22Rv1 (cell line): ENCODE measurements at regions not wholly inside any gene's neighbourhood (a gene's known extent, or its start where the extent isn't known, plus 50 kb on each side); places are given as distances from the start of the nearest gene placed in this dataset.
"Not testable (repeated sequence)": the region's sequence is repeated elsewhere in the genome, so short reads cannot be mapped to it uniquely, and the experiment has no call there.

Experiments used
- CTCF ChIP-seq: fragments of 450-650 bp; IDR thresholded peaks from 2 replicates; pipeline ENCODE4 v1.5.1; 2017; ENCODE audit warnings: mild to moderate bottlenecking
- ZFX ChIP-seq: fragments of 450-650 bp; IDR thresholded peaks from 2 replicates; pipeline ENCODE4 v1.6.1; 2017; ENCODE audit warnings: antibody characterized with exemption, borderline replicate concordance

- TF ChIP-seq CTCF, ZFX: not testable (repeated sequence)
Observed at GRCh38 chr5:143517824-143518223, 114.3 kb upstream of the NR3C1 start.
